Hematopoietic multipotent progenitor cell treated with erythropoietin and hydrocortisone succinate and interleukin-3 and kit ligand, for 17 days (in vitro differentiated cells): ENCODE measurements at regions not wholly inside any gene's neighbourhood (a gene's known extent, or its start where the extent isn't known, plus 50 kb on each side); places are given as distances from the start of the nearest gene placed in this dataset.

Experiments
- DNase-seq: peaks from one replicate; pipeline ENCODE4 v3.0.0-alpha.2; 2015; ENCODE audit warnings: low spot score

- no peak for DNase-seq
These were observed 224.4 kb upstream of the GALNT17 start for GRCh38 chr7:70907259-70908247.

- DNase-seq, result no peak
These were observed 218.0 kb upstream of the GALNT17 start for GRCh38 chr7:70913924-70914323.

GRCh38 chr7:70915067-70915466, 216.9 kb upstream of the GALNT17 start:
- no peak for DNase-seq

- no peak for DNase-seq
These were observed 212.4 kb upstream of the GALNT17 start for GRCh38 chr7:70919481-70920073.

- no peak for DNase-seq
These were observed 211.1 kb upstream of the GALNT17 start for GRCh38 chr7:70920876-70921275.

DNA sequence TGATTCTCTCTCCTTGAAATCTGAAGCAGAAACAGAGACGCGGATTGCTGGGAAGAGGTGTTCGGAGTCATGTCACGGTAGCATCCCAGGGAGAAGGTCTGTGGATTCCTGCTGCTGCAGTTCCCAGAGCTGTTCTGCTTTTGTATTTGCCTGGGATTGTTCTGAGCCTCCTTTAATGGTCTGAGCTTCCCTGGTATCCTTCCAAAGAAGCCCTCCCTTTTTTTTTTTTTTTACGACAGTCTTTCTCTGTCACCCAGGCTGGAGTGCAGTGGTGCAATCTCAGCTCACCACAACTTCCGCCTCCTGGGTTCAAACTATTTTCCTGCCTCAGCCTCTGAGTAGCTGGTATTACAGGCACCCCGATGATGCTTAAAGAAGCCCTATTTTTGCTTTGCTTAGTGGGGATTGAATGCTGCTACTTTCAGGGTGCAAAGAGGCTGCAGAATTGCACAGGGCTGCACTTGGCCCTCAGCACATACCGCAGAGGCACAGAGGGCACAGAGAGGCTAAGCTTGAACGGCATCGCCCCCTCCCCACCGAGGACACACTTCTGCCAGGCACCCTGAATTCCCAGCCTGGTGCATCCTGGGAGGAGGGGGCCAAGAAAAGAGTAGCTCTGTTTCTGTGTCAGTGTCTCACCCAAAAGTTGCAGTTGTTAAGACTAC, 208.6 kb upstream of the GALNT17 start:
- DNase-seq, result no peak

DNA sequence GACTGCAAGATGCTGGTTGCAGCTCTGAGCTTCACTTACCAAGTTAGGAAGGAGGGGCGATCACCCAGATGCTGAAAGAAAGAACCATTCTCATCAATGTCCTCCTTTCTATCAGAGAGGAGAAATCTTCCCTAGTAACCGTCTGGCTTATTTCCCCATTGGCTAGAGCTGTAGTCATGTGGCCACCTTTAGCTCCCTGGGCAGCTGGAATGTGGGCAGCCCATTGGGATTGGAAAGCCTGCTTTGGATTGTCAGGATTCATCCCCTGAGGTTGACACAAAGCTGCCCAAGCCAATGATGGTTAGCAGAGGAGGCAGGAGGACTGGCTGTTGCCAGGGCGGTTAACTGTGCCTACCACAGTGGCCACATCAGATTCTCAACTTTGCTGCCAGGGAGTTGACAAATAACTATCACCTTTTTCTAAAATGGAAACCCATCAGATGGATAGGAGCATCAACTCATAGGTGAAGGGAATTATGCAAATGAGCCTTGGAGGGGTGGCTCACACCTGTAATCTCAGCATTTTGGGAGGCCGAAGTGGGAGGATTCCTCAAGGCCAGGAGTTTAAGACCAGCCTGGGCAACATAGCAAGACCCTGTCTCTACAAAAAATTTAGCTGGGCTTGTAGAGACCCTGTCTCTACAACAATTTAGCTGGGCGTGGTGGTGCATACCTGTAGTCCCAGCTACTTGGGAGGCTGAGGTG, 206.4 kb upstream of the GALNT17 start:
- no peak for DNase-seq

DNA sequence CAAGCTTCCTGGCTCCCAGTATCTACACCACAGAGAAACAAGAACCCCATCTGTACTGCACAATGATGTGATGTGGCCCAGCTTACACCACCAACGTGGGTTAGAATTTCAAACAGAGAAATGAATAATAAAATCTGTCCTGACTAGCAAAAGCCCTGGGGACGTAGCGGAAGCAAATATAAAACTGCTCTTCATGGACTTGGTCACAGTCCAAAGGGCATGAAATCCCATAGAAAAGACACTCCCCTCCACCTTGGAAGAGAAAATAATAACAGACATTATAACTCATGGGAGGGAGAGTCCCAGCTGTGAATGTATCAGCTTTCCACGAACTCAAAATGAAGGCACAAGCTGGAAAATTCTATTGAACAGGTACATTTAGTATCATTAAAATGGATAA, 205.3 kb upstream of the GALNT17 start:
- DNase-seq, result no peak

DNA sequence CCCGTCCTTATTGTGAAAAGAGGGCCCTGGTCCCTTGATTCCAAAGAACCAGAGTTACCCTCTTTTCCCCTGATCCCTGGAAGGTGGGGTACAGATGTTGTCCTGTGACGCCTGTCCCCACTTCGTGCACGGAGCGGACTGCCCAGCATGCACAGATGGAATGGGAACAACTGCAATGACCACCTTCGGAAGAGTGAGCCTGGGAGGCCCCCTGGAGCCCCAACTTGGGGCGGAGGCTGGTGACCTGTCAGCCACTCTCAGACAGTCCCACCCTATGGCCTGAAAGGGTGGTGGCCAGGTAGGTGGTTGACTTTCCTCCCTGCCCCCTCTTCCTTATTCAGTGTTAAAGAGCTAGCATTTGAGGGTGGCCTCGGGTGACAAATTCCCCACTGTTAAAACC, 196.6 kb upstream of the GALNT17 start:
- no peak for DNase-seq

GRCh38 chr7:70935854-70936253, 196.1 kb upstream of the GALNT17 start:
- no peak for DNase-seq

GRCh38 chr7:70937424-70937823, 194.5 kb upstream of the GALNT17 start:
- no peak for DNase-seq

- no peak for DNase-seq
These were observed 191.3 kb upstream of the GALNT17 start for GRCh38 chr7:70940597-70940996.

- DNase-seq, result no peak
These were observed 189.2 kb upstream of the GALNT17 start for GRCh38 chr7:70942791-70943190.

- no peak for DNase-seq
These were observed 187.4 kb upstream of the GALNT17 start for GRCh38 chr7:70944516-70944915.

GRCh38 chr7:70947181-70947580, 184.8 kb upstream of the GALNT17 start:
- DNase-seq, result no peak

- DNase-seq, result no peak
These were observed 182.1 kb upstream of the GALNT17 start for GRCh38 chr7:70949862-70950261.

GRCh38 chr7:70951271-70951962, 180.5 kb upstream of the GALNT17 start:
- no peak for DNase-seq

DNA sequence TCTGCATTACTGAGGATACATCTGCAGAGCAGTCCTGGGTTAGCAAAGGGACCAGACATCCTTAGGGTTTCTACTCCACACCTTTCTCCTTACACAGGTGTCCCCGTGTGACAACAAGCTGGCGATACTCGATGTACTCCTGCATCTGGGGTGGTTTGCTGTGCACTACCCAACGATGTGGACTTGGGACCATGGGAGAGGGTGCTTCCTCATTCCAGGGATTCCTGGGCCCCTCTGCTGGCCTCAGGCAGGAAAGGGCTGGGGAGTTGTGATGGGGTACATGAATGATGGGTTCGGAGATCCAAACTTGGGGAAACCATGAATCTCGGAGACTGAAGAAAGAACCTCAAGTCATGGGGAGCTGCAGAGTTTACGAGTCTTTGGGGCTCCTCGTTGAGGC, 179.6 kb upstream of the GALNT17 start:
- DNase-seq, result no peak

GRCh38 chr7:70953331-70953741, 178.6 kb upstream of the GALNT17 start:
- DNase-seq, result no peak

GRCh38 chr7:70953796-70954195, 178.1 kb upstream of the GALNT17 start:
- no peak for DNase-seq

- no peak for DNase-seq
These were observed 159.3 kb upstream of the GALNT17 start for GRCh38 chr7:70972693-70973092.

GRCh38 chr7:70975754-70976153, 156.2 kb upstream of the GALNT17 start:
- DNase-seq, result no peak
